HG02763 (cell line): ENCODE measurements at regions not wholly inside any gene's neighbourhood (a gene's known extent, or its start where the extent isn't known, plus 50 kb on each side); places are given as distances from the start of the nearest gene placed in this dataset.
"Not testable (repeated sequence)": the region's sequence is repeated elsewhere in the genome, so short reads cannot be mapped to it uniquely, and the experiment has no call there.

Experiments
- ATAC-seq: cut with Tn5 transposase; IDR thresholded peaks from one replicate; pipeline ENCODE4 v1.9.1; 2021; ENCODE audit warnings: mild to moderate bottlenecking, moderate library complexity; ENCODE audit not compliant: unreplicated experiment

DNA sequence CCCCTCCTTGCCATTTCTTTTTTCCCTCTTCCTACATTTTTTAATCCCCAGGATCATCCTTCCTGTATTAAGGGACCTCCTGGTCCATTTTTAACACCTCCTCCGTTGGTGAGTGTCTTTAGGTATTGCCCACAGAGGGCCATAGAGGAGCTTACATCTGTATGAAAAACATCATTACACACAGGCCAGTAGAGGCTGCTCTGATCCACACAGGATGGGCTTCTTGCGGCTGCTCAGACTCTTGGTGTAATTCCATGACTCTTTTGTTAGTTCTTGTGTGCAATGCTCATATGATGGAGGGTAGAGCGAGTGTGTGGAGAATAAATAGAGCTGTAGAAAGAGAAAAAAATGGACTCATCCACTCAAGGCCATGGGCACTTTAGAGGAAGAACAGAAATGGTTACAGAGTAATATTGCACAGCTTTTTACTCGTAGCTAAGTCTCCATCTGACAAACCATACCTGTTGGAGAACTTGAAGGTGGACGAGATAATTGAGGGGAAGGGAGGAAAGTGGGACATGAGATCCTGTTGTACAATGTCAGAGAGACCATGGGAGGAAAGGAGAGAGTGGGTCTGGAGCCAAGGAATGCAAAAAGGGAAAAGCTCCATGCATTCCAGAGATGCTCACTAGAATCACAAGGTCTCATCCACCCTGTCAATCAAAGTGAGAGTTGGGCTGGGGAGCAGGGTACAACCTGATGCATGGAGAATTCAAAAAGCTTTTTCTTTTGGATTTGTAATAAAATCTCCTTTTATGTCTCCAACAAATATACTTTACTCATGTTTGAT, 129.7 kb upstream of the TNP1 start:
- ATAC-seq, result no peak

DNA sequence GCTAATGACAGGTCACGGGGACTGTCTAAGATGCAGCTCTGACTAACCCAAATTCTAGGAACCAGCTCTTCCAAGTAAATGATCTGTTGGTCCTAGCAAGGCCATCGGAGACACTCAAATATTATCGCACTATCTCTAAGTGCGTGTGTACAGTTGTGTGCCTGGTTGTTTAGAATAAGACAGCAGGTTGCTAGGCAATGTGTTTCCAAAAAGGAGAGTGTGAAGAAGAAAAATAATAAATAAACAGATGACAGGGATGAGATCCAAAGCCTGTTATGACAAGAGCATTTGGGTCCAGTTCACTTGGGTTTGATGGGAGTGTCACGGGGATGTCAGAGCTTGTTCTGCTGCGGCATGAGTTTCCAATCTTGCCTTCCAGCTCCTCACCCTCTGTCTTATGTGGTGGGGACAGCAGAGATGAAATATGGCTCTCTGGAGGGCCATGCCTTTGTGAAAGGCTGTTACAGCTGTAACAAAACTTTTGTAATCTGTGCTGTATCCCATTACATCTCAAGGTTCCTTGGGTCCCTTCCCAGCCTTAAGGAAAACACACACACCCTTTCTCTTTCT, 127.5 kb upstream of the TNP1 start:
- no peak for ATAC-seq

DNA sequence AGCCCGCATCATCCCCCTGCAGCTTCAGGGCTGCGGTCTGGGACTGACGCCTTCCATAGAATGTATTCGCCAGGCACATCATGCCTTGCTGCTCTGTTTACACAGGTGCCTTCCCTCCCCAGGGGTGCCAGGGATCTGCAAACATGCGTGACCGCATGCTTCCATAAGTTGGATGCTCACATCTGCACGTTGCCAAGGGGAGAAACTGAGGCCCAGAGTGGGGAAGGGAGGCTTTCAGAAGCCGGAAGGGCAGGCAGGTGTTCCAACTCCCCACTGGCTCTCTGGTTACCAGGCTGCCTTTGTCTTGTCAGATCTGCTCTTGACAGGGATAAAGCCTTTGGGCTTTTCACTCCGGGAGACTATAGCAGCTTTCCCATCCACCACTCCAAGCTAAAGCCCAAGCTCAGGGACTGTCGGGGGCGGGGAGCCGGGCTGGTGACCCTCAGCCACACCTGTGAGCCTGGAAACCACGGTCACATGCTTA, 125.8 kb upstream of the TNP1 start:
- no peak for ATAC-seq

- ATAC-seq, result no peak
Measured at GRCh38 chr2:216984937-216985336, 125.1 kb upstream of the TNP1 start.

- ATAC-seq, result not testable (repeated sequence)
Measured at GRCh38 chr2:216981951-216982350, 122.1 kb upstream of the TNP1 start.

DNA sequence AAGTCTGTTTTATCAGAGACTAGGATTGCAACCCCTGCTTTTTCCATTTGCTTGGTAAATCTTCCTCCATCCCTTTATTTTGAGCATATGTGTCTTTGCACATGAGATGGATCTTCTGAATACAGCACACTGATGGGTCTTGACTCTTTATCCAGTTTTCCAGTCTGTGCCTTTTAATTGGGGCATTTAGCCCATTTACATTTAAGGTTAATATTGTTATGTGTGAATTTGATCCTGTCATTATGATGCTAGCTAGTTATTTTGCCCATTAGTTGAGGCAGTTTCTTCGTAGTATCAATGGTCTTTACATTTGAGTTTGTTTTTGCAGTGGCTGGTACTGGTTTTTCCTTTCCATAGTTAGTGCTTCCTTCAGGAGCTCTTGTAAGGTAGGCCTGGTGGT, 120.6 kb upstream of the TNP1 start:
- ATAC-seq, result not testable (repeated sequence)

- no peak for ATAC-seq
Measured at GRCh38 chr2:216974321-216975302, 114.7 kb upstream of the TNP1 start.

DNA sequence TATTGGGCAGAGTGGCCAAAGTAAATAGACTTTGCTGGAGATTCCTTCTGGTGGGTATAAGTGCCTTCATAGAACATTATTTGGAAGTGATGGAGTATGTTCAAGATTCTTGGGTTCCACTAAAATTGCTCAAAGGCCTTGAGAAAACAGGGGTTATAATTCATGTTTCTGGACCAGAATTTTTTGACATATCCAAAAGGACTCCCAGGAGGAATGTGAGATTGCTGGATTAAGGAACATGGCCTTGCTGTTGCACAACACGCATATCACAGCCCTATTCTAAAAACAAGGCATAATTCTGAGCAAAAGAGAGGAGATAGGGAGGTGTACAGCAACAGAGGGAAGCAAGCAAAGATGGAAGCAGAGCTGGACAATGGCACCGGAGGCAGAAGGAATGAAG, 111.7 kb upstream of the TNP1 start:
- ATAC-seq, result no peak

DNA sequence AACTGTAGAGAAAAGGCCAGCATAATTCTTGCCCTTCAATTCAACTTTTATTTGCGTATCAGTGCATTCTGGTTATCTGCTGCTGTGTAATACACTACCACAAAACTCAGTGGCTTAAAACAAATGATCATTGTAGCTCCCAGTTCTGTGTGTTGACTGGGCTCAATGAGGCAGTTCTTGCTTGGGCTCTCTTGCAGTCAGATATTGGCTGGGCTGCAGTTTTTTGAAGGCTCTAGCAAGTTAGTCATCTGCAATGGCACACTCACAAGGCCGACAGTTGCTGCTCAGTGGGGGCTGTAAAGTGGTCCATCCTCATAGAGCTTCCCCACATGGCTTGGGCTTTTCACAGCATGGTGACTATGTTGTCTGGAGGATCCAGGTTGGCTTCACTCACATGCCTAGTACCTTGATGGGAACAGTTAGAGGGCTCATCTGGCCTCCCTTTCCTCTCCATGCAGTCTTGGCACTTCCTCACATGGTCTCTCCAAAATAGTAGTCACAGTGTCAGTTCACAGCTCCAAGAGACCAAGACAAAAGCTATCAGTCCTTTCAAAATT, 110.6 kb upstream of the TNP1 start:
- ATAC-seq, result no peak

- ATAC-seq, result no peak
Measured at GRCh38 chr2:216967889-216968288, 108.0 kb upstream of the TNP1 start.

- no peak for ATAC-seq
Measured at GRCh38 chr2:216960671-216961268, 100.9 kb upstream of the TNP1 start.

DNA sequence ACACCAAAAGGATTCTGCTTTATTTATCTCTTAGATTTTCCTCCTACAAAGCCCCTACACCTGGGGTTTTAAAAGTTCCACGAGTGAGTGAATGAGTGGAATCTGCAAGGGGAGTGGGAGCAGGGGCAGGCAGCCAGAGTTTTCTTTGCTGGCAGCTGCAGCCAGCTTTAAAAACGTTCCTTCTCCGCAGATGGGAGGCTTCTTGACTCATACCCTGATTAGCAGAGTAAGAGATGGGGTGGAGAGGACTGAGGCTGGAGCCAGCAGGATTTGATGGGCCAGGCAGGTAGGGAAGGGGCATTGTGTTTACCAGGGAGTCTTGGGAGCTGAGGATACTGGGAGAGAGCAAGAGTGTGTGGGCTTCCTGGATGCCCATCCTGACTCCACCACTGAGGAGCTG, 99.6 kb upstream of the TNP1 start:
- no peak for ATAC-seq

DNA sequence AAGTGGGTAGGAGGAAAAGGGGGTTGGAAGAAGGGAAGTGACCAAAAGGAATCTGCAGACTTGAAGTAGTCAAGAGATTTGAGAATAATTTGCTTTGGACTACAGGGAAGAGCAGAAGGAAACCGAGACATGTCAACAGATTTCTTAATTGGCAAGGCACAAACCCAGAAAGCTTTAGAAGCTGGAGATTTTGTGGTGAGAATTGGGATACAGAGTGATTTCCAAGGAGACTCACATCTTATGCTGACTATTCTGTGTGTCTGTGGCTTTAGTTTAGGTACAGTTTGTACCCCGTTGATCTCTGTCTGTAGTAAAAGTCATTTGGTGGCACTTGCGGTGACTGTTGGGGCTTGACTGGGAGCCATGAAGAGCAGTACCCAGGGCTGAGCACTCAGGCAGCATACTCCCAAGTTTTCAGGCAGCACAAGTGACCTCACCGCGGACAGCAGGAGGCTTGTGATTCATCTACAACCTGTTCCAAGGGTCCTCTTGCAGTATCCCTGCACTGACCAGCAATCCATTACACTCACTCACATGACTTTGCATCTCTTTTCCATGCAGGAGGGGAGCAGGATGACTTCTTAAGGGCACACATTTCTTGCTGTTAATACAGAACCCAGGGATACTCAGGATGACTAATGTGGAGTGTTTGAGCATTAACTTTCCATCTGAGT, 97.1 kb upstream of the TNP1 start:
- ATAC-seq, result no peak

- ATAC-seq, result no peak
Measured at GRCh38 chr2:216951171-216951570, 91.3 kb upstream of the TNP1 start.

GRCh38 chr2:216950547-216950946, 90.7 kb upstream of the TNP1 start:
- no peak for ATAC-seq

- ATAC-seq, result no peak
Measured at GRCh38 chr2:216949700-216950413, 90.0 kb upstream of the TNP1 start.

GRCh38 chr2:216947055-216947454, 87.2 kb upstream of the TNP1 start:
- no peak for ATAC-seq

DNA sequence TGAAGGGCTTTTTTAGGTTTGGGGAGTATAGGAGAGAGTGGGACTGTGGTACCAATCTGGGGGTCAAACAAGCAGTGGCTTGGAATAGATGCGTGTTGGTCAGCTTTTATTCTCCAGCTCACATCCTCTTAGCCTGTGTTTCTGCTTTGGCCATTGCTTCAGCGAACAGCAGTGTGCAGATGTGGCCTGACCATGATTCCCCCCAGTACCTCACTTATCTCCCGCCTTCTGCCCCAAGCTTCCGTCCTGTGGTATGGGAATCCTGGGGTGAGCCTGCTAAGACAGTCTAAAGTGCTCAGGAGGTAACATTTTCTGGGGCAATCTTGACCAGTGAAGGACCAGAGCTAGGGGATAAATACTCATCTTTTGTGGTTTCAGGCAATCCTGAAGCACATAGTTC, 84.9 kb upstream of the TNP1 start:
- ATAC-seq, result no peak

DNA sequence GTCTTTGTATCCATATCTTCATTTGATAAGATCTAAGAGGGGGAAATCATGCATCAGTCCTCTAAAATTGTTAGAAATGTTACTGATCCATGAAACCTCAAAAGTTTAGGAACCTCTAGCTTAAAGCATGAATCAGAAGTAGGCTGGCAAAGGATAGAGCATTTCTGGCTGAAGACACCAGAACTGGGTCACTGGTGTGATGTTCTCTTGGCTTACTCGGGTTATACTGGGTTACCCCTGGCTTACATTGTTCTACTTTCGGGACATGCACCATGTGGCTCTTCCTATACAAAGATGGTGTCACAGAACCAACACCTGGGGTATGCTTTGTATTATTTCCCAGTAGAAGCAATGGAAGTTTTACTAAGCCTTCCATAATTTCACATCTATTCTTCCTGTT, 83.2 kb upstream of the TNP1 start:
- ATAC-seq, result no peak

- ATAC-seq, result no peak
Measured at GRCh38 chr2:216942465-216942864, 82.6 kb upstream of the TNP1 start.
